ENCODE measurements at regions not wholly inside any gene's neighbourhood (a gene's known extent, or its start where the extent isn't known, plus 50 kb on each side); places are given as distances from the start of the nearest gene placed in this dataset.
A peak's percentile ranks its signal among the peaks of the same experiment; 100 is the strongest.
"Not testable (repeated sequence)": the region's sequence is repeated elsewhere in the genome, so short reads cannot be mapped to it uniquely, and the experiment has no call there.

DNA sequence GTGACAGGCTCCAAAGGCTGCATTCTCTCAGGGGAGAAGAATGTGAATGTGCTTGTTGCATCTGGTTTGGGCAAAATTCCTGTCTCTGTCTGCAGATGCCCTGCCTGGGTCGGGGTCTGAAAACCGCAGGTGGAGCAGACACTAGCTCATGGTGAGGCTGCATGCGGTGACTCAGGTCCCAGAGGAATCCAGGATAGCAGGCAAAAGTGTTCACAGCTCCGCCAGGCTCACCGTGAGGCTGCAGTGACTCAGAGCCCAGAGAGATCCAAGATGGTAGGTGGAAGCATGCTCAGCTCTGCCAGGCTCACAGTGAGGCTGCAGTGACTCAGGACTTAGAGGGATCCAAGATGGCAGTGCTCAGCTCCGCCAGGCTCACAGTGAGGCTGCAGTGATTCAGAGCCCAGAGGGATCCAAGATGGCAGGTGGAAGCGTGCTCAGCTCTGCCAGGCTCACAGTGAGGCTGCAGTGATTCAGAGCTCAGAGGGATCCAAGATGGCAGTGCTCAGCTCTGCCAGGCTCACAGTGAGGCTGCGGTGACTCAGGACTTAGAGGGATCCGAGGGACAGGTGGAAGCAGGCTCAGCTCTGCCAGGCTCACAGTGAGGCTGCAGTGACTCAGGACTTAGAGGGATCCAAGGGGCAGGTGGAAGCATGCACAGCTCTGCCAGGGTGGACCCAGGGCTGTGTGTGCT lies 200.5 kb downstream of the ACKR3 start:
- DNase-seq (ENCODE audit: low spot score) = peak; percentile 74

- DNase-seq (ENCODE audit: low spot score) = no peak
Measured at GRCh38 chr2:236772220-236772837, 202.7 kb downstream of the ACKR3 start.

DNA sequence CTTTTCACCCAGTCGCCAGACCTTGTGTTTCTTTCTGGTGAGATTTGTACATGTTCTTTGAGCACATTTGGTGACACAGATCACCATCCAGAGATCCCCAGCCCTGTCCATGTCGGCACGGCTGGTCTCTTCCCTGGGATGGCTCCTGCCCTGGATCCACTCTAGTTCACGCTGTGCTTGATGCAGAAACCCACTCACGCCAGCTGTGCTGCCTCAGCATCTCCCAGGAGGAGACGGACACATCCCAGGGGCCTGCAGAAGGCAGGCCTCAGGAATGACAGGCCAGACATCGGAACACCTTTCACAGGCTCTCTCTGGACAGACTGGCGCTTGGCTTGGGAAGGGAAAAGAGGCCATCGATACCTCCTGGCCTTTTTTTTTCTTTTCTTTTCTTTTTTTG lies 203.6 kb downstream of the ACKR3 start:
- no peak for DNase-seq (ENCODE audit: low spot score)

GRCh38 chr2:236774171-236774570 lies 204.5 kb downstream of the ACKR3 start:
- DNase-seq (ENCODE audit: low spot score) = peak; percentile 76

- DNase-seq (ENCODE audit: low spot score) = peak; percentile 71
Measured at GRCh38 chr2:236775511-236775910, 205.9 kb downstream of the ACKR3 start.

GRCh38 chr2:236776206-236776605 lies 206.6 kb downstream of the ACKR3 start:
- DNase-seq (ENCODE audit: low spot score) = no peak

DNA sequence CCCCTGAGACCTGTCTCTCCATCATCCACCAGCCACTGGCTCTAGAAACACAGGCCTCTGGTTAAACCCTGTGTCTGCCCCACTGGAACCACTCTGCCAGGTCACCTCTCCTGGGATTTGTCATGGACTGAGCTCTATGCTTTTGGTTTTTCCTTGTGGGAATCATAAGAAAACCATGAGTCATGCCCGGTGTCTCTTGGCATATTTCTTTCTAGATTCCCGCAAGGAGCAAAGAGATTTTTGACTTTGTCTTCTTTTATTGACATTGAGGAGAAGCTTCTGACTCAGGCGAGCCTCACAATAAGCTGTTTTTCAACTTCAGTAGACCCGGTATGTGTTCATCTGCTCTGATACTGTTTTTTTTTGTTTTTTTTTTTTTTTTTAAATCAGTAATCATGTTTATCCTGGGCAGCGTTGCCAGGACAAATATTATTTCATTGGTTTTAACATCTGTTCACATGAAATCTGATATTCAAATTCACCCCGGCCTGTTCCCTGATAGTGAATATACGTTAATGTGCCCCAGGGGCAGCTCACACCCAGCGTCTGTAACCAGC lies 207.1 kb downstream of the ACKR3 start:
- peak; percentile 68 for DNase-seq (ENCODE audit: low spot score)

GRCh38 chr2:236777408-236777807 lies 207.8 kb downstream of the ACKR3 start:
- DNase-seq (ENCODE audit: low spot score) = no peak

DNA sequence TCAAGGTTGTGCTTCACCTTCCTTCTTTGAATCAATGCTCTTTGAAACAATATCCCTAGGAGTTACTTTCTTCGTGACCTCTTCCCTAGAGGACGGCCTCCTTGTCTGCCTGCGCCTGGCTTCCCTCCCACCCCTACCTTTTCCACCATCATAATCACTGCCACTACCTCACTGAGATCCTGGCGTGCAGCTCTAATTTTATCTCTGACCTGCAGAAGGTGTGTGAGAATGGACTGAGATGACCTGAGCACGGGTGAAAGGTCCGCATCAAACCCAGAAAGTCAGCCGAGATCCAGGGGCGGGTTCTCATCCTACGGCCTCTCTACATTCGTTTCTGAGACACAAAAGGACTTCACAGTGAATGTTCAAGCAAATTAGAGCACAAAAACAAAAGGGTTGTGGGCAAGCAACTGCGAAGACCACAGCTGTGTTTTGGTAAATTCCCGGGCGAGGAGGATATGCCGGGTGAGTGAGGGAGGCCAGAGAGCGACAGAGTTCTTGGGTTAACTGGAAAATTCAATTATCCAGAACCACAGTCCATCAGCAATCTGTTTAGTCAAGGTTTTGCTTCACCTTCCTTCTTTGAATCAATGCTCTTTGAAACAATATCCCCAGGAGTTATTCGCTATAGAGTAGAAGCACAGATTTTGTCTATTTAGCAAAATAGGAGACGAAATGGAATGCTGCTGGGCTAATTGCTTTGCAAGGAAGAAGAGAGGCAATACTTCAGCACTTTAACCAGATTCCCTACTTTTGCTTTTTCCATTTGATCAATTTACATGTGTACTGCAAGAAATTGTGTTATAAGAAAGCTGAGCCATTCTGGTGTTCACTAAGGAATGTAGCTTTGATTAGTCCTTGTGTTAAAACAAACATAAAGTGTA lies 212.6 kb downstream of the ACKR3 start:
- DNase-seq (ENCODE audit: low spot score) = no peak

DNA sequence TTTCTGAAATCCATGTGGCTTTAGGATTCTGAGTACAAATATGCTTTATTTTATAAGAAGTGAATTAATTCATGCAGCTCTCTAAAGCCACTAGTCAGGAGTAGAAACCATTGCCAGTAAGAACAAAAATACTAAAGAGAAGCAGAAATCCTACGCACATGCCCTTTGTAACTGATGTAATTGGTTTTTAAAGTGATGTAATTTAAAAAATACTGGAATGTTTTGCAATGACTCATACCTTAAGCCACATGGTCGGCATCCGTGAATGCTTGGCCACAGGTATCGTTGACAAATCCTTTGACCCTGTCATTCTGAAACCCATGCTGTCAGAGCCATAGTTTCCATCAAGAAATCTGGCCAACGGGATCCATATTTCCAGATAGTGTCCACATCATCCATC lies 213.3 kb downstream of the ACKR3 start:
- no peak for DNase-seq (ENCODE audit: low spot score)

GRCh38 chr2:236783417-236784020 lies 213.9 kb downstream of the ACKR3 start:
- DNase-seq (ENCODE audit: low spot score) = no peak

GRCh38 chr2:236785611-236786057 lies 216.0 kb downstream of the ACKR3 start:
- no peak for DNase-seq (ENCODE audit: low spot score)

- DNase-seq (ENCODE audit: low spot score) = no peak
Measured at GRCh38 chr2:236786751-236787150, 217.1 kb downstream of the ACKR3 start.

- not testable (repeated sequence) for DNase-seq (ENCODE audit: low spot score)
Measured at GRCh38 chr2:236787376-236787775, 217.8 kb downstream of the ACKR3 start.

- DNase-seq (ENCODE audit: low spot score) = no peak
Measured at GRCh38 chr2:236787885-236788284, 218.3 kb downstream of the ACKR3 start.

- peak; percentile 49 for DNase-seq (ENCODE audit: low spot score)
Measured at GRCh38 chr2:236790963-236791362, 221.3 kb downstream of the ACKR3 start.

DNA sequence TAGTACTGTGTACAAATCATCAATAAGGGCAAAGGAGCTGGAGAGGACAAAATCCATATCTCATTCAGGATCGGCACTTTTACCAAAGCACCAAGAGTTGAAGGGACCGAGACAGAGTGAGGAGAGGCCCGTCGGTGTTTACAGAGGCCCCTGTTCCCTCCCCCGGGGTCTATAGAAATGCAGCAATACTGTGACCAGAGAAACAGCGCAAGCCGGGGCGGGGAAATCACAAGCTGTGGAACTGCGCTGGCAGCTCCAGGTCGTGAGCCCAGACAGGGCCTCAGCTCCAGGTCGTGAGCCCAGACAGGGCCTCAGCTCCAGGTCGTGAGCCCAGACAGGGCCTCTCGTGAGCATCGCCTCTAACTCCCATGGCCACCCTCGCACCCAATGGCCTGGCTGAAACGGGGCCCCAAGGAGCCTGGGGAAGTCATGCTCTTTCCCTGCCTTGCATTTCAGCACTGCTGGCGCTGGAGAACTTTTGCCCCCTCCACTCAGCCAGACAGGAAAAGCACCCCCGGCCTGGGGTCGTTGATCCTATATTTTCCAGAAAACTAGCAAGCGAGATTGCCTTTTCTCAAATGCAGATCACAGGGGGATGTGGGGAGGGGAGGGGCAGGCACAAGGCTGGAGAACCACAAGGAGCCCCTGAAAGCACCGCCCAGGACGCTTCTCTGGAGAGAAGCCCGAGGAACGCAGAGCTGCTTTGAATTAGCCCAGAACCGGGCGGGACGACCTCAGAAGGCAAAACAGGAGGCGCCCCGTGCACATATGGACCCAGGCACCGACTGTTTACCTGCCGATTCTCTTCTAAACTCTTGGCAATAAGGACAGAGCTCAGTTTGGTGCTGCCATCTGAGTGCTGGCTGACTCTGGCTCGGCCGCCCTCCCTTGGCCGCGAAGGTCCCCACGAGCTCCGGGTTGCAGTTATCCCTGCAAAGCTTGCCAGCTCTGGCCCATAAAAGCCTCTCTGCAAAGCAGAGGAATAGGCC lies 223.7 kb downstream of the ACKR3 start:
- DNase-seq (ENCODE audit: low spot score) = no peak

DNA sequence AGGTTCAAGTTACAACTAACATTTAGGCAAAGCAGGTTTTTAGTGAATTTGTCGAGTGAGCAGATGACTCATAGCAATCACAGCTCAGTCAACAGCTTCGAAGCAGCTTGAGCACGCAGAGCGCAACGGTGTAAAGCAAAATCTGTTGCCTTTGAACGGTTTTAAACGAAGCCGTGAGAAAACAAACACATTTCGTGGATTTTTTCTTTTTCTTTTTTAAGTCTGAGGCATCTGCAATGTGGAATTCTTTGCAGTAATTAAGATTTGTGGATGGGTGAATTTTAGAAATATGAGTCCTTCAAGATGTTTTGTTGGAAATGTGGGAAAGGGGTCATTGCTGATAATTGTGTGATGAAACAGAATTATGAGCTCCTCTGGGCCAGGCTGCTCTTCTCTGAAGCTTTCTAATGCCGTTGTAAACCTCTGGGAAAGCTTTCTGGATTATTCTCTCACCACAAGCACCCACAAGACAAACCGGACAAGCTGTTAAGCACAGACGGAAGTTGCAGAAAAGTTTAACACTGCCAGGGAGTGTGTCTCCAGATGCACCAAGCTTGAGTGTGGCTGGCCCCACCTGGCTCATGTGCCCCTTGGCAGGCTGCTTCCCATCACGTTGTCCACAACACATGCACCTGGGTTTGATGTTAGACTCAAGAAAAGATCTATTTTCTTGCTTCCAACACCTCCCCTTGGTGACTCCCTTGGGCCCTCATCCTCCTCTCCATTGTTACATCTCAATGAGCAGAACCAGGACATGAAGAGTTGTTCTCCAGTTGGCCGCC lies 224.7 kb downstream of the ACKR3 start:
- DNase-seq (ENCODE audit: low spot score) = peak; percentile 62

DNA sequence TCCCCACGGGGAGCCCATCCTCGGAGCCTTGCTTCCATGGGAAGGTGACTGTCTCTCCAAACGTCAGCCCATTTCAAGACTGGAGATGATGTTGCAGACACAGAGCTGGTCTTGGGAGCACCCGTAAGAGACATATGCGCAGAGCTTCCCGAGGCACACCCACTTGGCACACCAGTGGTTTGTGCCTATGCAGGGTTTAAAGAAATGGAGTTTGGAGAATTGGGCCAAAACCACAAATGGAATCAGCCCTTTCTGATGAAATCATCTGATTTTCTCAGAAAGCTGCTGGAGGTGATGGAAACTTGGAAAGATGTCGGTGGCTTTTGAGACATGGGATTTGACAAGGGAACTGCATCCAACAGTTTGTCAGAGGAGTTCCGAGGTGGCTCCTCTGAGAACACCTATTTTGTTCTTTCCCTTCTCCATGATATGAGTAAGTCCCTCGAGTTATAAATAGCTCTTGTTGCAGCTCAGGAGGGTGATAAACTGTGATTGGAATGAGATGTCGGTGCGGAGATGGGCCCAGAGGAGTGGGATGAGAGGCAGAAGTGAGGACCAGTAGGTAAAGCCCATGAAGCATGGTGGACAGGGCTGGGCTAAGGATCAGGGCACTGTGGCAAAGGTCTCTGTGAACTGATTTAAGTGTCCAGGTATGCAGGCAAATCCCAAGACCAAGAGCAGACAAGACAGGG lies 225.7 kb downstream of the ACKR3 start:
- DNase-seq (ENCODE audit: low spot score) = no peak

Data from umbilical cord (tissue), 1 donor.